Pancreas (tissue), 10 donors: ENCODE measurements at regions not wholly inside any gene's neighbourhood (a gene's known extent, or its start where the extent isn't known, plus 50 kb on each side); places are given as distances from the start of the nearest gene placed in this dataset.

Experiments
- ATAC-seq, 4 donors: fragments of 200-7000 bp; cut with Tn5 transposase; one replicate each; pipeline versions ENCODE4 v1.8.0 to v1.9.1; 2020; ENCODE audit warnings: mild to moderate bottlenecking in 4 of 4, moderate library complexity in 4 of 4
- DNase-seq, 6 donors: peaks; one replicate each; pipeline ENCODE4 v3.0.0-alpha.2; 2020
- FAIRE-seq: peaks from 2 replicates; lab custom pipeline; 2012; peaks lifted over from hg19 to GRCh38; lab: Jason Lieb, UNC
- H3K27ac ChIP-seq, 4 donors: fragments of 200-600 bp; sonication (generic); 1 replicate in 3 of 4; 2 replicates in 1 of 4; pipeline versions ENCODE4 v1.5.0 to v1.8.0; 2020
- H3K27me3 ChIP-seq, 4 donors: fragments of 200-600 bp; one replicate each; pipeline ENCODE4 v1.8.0; 2021
- H3K36me3 ChIP-seq, 3 donors: fragments of 200-600 bp; sonication (generic) in 1 of 3; one replicate each; pipeline versions ENCODE4 v1.5.0 to v1.8.0; 2020 to 2021
- H3K4me1 ChIP-seq, 3 donors: fragments of 200-600 bp; one replicate each; pipeline ENCODE4 v1.8.0; 2021
- H3K4me3 ChIP-seq, 4 donors: fragments of 200-600 bp; sonication (generic) in 2 of 4; one replicate each; pipeline versions ENCODE4 v1.5.0 to v1.8.0; 2020 to 2021
- H3K9me3 ChIP-seq, 4 donors: fragments of 200-600 bp; one replicate each; pipeline ENCODE4 v1.8.0; 2021
- WGBS, 2 donors: extraction: QIAGEN DNeasy Blood & Tissue Kit; methylation state at CpG; one replicate each; pipeline ENCODE4 v1.1.7; 2013; 5-methylcytosine and 5-hydroxymethylcytosine counted together
- intact Hi-C, 3 donors: fragments of 100-400 bp; cut with DNase I; formaldehyde crosslinking; loops; one replicate each; pipeline versions ENCODE4 v1.11.1 to v1.14.2; 2022
- TF ChIP-seq, protein P1 (sequence below), 4 donors: fragments of 200-600 bp; sonication (generic) in 3 of 4; IDR thresholded peaks; one replicate each; pipeline versions ENCODE4 v1.5.0 to v1.8.0; 2021; ENCODE audit warnings: antibody characterized with exemption in 4 of 4
- donor health status: healthy with polysubstance abuse.
- donor health status: DM: no; HTN: no; CAD: no; lungs with moderate emphysema.
- donor health status: DM: no; HTN: no; CAD: no.
- donor health status: control.
- donor health status: control.
- donor health status: Bipolar disorder and iron deficiency.
- donor health status: DM: yes; HTN: yes; CAD: no.
- donor health status: DM: no; HTN: no; CAD: no.
- donor health status: DM: no; HTN: no; CAD: no.
- donor health status: DM: yes; HTN: yes; CAD: no.

DNA sequence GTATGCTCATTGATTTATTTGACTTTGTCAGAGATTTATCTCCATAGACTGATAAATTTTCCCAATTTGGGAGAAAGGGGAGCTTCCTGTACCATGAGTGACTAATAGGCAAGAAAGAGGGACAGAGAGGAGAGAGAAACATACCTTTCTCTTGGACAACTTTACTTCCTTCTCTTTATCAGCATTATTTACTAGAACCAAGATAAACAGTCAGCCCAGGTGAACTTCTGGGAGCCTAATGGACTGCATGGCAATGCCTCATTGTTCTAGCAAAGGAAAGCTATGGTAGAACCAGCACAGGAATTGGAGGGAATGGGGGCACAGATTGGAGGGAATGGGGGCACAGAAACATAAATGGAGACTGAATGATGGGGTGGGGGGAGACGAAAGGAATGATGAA, 63.4 kb upstream of the STXBP6 start:
- 75 to 96% methylated on average over 1 of the region's 1 CpG for WGBS, 2 donors
- no peak overlapping the region for H3K27ac ChIP-seq
- no peaks in the 10 kb centered on the region for H3K36me3 ChIP-seq
- H3K4me1 ChIP-seq, result peaks cover 0 to 5% (median 0%) of the 10 kb centered on the region in 3 donors
- H3K27me3 ChIP-seq, result no peaks in the 10 kb centered on the region
- H3K9me3 ChIP-seq, result no peaks in the 10 kb centered on the region
- no peak for DNase-seq
- FAIRE-seq, result no peak
- ATAC-seq, result peak in 3 of 4 donors; percentile 55 to 67 (median 55)
- no peak overlapping the region for H3K4me3 ChIP-seq
- intact Hi-C loops, result no loop called here
- TF ChIP-seq, protein P1, sequence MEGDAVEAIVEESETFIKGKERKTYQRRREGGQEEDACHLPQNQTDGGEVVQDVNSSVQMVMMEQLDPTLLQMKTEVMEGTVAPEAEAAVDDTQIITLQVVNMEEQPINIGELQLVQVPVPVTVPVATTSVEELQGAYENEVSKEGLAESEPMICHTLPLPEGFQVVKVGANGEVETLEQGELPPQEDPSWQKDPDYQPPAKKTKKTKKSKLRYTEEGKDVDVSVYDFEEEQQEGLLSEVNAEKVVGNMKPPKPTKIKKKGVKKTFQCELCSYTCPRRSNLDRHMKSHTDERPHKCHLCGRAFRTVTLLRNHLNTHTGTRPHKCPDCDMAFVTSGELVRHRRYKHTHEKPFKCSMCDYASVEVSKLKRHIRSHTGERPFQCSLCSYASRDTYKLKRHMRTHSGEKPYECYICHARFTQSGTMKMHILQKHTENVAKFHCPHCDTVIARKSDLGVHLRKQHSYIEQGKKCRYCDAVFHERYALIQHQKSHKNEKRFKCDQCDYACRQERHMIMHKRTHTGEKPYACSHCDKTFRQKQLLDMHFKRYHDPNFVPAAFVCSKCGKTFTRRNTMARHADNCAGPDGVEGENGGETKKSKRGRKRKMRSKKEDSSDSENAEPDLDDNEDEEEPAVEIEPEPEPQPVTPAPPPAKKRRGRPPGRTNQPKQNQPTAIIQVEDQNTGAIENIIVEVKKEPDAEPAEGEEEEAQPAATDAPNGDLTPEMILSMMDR (IDR thresholded peaks at IDR 0.05), result no peak

DNA sequence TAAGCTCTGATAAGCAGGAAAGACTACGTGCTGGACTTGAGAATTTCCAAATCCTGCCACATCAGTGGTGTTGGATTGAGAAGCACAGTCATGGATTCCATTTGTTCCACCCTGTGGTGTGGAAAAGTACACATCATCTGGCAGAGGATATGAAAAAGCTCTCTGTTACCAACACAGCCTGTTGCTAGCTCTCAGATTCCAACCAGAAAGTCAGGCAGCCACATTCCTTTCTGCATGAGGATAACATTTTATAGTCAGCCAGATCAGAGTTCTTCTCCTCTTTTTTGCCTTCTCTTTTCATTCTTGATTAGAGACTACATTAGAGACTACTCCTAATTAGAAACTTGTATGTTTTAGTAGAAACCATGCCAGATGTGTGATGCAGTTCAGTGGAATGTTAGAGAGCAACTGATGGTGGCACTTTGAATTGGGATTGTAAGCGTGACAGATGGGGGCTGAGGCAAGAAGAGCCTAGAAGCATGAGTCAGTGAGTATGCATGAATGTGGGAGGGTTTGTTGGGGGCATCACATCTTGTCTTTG, 61.2 kb upstream of the STXBP6 start:
- Histone ChIP-seq H3K4me3 (no peak overlapping the region), H3K9me3 (no peaks in the 10 kb centered on the region), H3K4me1 (peaks cover 0 to 5% (median 0%) of the 10 kb centered on the region in 3 donors), H3K27ac (no peak overlapping the region), H3K36me3 (no peaks in the 10 kb centered on the region), H3K27me3 (no peaks in the 10 kb centered on the region)
- DNase-seq (peak in 1 of 6 donors; percentile 38), FAIRE-seq (peak; percentile 45), ATAC-seq (peak; percentile 83 to 95 (median 88))
- 35 to 48% methylated on average over 2 of the region's 2 CpGs for WGBS, 2 donors
- TF ChIP-seq, protein P1 (IDR thresholded peaks at IDR 0.05), result no peak
- intact Hi-C loops, result no loop called here

DNA sequence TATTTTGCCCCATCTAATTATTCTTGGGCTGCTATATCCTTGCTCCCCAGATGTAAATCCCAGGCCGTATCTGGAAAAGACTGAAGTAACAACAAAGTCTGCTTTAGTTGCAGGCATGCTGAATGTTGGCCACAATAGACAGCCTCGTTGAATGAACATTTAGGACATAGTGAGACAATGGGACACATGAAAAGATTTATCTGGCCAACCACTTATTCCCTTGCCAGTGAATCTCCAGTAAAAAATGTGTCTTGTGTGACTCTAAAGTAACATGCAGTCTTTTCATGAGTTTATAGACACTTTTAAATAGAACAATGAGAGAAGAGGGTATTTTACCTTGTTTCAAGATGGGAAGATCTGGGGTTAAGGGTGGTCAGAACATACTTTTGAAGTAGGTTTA, 60.2 kb upstream of the STXBP6 start:
- no peak for FAIRE-seq
- 93 to 94% methylated on average over 2 of the region's 2 CpGs for WGBS, 2 donors
- Histone ChIP-seq H3K27me3 (no peaks in the 10 kb centered on the region), H3K4me1 (peaks cover 0 to 5% (median 0%) of the 10 kb centered on the region in 3 donors), H3K9me3 (no peaks in the 10 kb centered on the region), H3K27ac (no peak overlapping the region), H3K36me3 (no peaks in the 10 kb centered on the region), H3K4me3 (no peak overlapping the region)
- no peak for DNase-seq
- ATAC-seq, result no peak
- TF ChIP-seq, protein P1 (IDR thresholded peaks at IDR 0.05), result no peak
- intact Hi-C loops, result no loop called here

DNA sequence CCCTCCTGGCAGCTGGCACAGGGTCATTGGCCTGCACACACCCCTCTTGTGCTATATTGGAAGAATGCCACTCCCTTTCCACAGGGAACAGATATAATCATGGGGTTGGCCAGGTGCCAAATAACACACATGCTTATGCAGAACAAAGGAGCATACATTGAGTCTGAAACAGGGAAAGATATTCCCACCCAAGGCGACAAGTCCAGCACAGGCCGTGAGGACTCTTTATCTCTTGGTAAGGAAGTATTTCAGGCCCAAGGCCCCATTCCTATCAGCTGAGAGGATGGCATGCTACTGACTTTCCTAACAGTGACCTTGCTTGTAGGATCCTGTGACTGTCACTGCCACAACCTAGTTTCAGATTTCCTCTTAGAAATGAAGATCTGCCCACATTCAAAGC, 59.0 kb upstream of the STXBP6 start:
- H3K27me3 ChIP-seq, result no peaks in the 10 kb centered on the region
- 16 to 25% methylated on average over 2 of the region's 2 CpGs for WGBS, 2 donors
- DNase-seq, result peak in 3 of 6 donors; percentile 24 to 29 (median 25)
- FAIRE-seq, result no peak
- no peaks in the 10 kb centered on the region for H3K9me3 ChIP-seq
- H3K27ac ChIP-seq, result no peak overlapping the region
- intact Hi-C loops, result no loop called here
- H3K36me3 ChIP-seq, result no peaks in the 10 kb centered on the region
- no peak overlapping the region for H3K4me3 ChIP-seq
- TF ChIP-seq, protein P1 (IDR thresholded peaks at IDR 0.05), result no peak
- ATAC-seq, result peak in 3 of 4 donors; percentile 8 to 49 (median 38)
- peaks cover 0 to 5% (median 0%) of the 10 kb centered on the region in 3 donors for H3K4me1 ChIP-seq

DNA sequence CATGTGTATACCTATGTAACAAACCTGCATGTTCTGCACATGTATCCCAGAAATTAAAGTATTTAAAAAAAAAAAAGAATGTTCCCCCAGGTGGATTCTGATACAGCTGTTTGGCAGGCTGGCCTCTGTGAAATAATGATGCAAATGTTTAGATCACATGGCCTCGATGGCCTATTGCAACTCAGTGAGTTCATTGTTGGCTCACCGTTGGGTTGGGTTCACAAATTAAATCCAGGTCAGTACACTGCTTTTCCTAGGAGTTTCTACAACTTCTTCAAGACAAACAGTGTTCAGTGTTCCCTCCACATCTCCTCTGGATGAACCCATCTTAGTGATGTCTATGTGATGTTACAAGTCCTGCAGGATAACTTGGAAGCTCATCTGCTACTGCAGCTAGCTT, 58.3 kb upstream of the STXBP6 start:
- WGBS, 2 donors, result 88 to 92% methylated on average over 2 of the region's 2 CpGs
- Histone ChIP-seq H3K36me3 (no peaks in the 10 kb centered on the region), H3K9me3 (no peaks in the 10 kb centered on the region), H3K4me3 (no peak overlapping the region), H3K27me3 (no peaks in the 10 kb centered on the region), H3K4me1 (peaks cover 0 to 4% (median 0%) of the 10 kb centered on the region in 3 donors), H3K27ac (no peak overlapping the region)
- TF ChIP-seq, protein P1 (IDR thresholded peaks at IDR 0.05), result no peak
- FAIRE-seq, result no peak
- intact Hi-C loops, result no loop called here
- ATAC-seq, result no peak
- DNase-seq, result no peak
